HepG2 (cell line): ENCODE measurements at regions not wholly inside any gene's neighbourhood (a gene's known extent, or its start where the extent isn't known, plus 50 kb on each side); places are given as distances from the start of the nearest gene placed in this dataset.
A peak's percentile ranks its signal among the peaks of the same experiment; 100 is the strongest.

ENCODE experiments used
- BRD4 ChIP-seq: sonication (generic); formaldehyde crosslinking; IDR thresholded peaks from 2 replicates; pipeline ENCODE4 v1.4.0; 2020; ENCODE audit warnings: missing genetic modification reagents
- CEBPG ChIP-seq: IDR thresholded peaks from 2 replicates; pipeline ENCODE4 v1.6.1; 2016
- CHCHD3 ChIP-seq: sonication (generic); formaldehyde crosslinking; IDR thresholded peaks from 2 replicates; pipeline ENCODE4 v1.8.0; 2022; ENCODE audit warnings: mild to moderate bottlenecking, missing genetic modification reagents, moderate library complexity
- GATAD2A ChIP-seq: IDR thresholded peaks from 2 replicates; pipeline ENCODE4 v1.6.1; 2016
- GLI4 ChIP-seq: sonication (generic); formaldehyde crosslinking; IDR thresholded peaks from 2 replicates; pipeline ENCODE4 v1.5.1; 2020; ENCODE audit warnings: missing genetic modification reagents, mild to moderate bottlenecking, moderate library complexity, borderline replicate concordance
- GPN1 ChIP-seq: sonication (generic); formaldehyde crosslinking; IDR thresholded peaks from 2 replicates; pipeline ENCODE4 v1.5.1; 2020; ENCODE audit warnings: missing genetic modification reagents, borderline replicate concordance
- HMGXB4 ChIP-seq, 2 experiments: sonication (generic) in 1 of 2; formaldehyde crosslinking in 1 of 2; IDR thresholded peaks; 2 replicates each; pipeline versions ENCODE4 v1.4.0 to v1.6.1; 2018 to 2020; ENCODE audit warnings: missing genetic modification reagents in 2 of 2, borderline replicate concordance in 1 of 2, low read depth in 1 of 2, mild to moderate bottlenecking in 1 of 2, missing biosample characterization in 1 of 2
- HNRNPL ChIP-seq: fragments of 200-400 bp; formaldehyde crosslinking; IDR thresholded peaks from 2 replicates; pipeline ENCODE4 v1.6.1; 2017; ENCODE audit warnings: mild to moderate bottlenecking, low read depth, low read length
- MLLT10 ChIP-seq: sonication (generic); formaldehyde crosslinking; IDR thresholded peaks from 2 replicates; pipeline ENCODE4 v1.4.0; 2020; ENCODE audit warnings: missing genetic modification reagents
- NR2C2 ChIP-seq: sonication (generic); formaldehyde crosslinking; IDR thresholded peaks from 2 replicates; pipeline ENCODE4 v1.4.0; 2020; ENCODE audit warnings: missing genetic modification reagents, mild to moderate bottlenecking, moderate library complexity, borderline replicate concordance
- NR2F2 ChIP-seq: IDR thresholded peaks from 2 replicates; pipeline ENCODE4 v1.6.1; 2012; ENCODE audit warnings: low read depth, inconsistent platforms, borderline replicate concordance
- PPARG ChIP-seq: conservative IDR thresholded peaks from 2 replicates; pipeline ENCODE4 v1.6.1; 2016; ENCODE audit warnings: missing biosample characterization, missing genetic modification reagents
- SIN3A ChIP-seq: IDR thresholded peaks from 2 replicates; pipeline ENCODE4 v1.6.1; 2011; ENCODE audit warnings: low read depth, mild to moderate bottlenecking, control low read depth, low read length, borderline replicate concordance
- SMC3 ChIP-seq: IDR thresholded peaks from 2 replicates; pipeline ENCODE4 v1.6.1; 2011; ENCODE audit warnings: low read length, improper control_type of control experiment
- STAG1 ChIP-seq: sonication (generic); formaldehyde crosslinking; IDR thresholded peaks from 2 replicates; pipeline ENCODE4 v1.4.0; 2020; ENCODE audit warnings: missing genetic modification reagents
- XRCC5 ChIP-seq: fragments of 200-400 bp; formaldehyde crosslinking; optimal IDR thresholded peaks from 2 replicates; pipeline ENCODE3; 2017; ENCODE audit warnings: mild to moderate bottlenecking, low read length
- ZNF224 ChIP-seq: sonication (generic); formaldehyde crosslinking; IDR thresholded peaks from 2 replicates; pipeline ENCODE4 v1.5.0; 2020; ENCODE audit warnings: mild to moderate bottlenecking, missing genetic modification reagents
- ZNF282 ChIP-seq: fragments of 450-650 bp; IDR thresholded peaks from 2 replicates; pipeline ENCODE4 v1.6.1; 2018; ENCODE audit not compliant: partially characterized antibody
- ZNF512B ChIP-seq: sonication (generic); formaldehyde crosslinking; IDR thresholded peaks from 2 replicates; pipeline ENCODE4 v1.5.1; 2020; ENCODE audit warnings: missing genetic modification reagents, mild to moderate bottlenecking, borderline replicate concordance
- ZUFSP ChIP-seq: sonication (generic); formaldehyde crosslinking; IDR thresholded peaks from 2 replicates; pipeline ENCODE4 v1.9.0; 2021; ENCODE audit warnings: missing genetic modification reagents, mild to moderate bottlenecking, borderline replicate concordance
- TF ChIP-seq, protein P1 (sequence below): sonication (generic); formaldehyde crosslinking; IDR thresholded peaks from 2 replicates; pipeline ENCODE4 v1.5.0; 2020; ENCODE audit warnings: mild to moderate bottlenecking, missing genetic modification reagents, moderate library complexity

DNA sequence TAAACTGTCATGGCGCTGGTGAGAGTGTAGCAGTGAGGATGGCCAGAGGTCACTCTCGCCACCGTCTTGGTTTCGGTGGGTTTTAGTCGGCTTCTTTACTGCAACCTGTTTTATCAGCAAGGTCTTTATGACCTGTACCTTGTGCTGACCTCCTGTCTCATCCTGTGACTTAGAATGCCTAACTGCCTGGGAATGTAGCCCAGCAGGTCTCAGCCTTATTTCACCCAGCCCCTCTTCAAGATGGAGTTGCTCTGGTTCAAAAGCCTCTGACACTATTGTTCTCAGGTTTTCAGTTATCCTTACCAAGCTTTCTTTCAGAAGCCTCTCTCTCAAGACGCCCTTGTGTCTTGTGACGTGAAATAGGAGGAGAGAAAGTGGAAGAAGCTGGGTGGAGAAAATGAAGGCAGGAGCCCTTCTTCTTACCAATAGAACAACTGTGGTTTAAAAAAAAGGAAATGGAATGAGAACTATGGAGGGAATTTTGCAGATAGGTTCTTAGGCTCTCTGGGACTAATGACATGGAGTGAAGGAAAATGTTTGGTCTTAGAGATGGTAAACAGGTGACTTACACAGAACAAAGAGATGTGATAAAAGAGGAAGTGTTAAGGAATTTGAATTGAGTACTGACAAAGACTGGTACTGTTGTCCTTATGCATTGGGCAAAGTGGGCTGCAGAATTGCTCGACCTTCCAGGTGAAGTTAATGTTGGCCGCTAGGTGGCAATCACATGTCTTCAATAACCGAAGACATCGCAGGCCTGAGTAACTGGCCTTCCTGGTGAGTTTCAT is 133.3 kb upstream of the RAI14 start (continued):
- TF ChIP-seq HMGXB4 (CRISPR knock-in tag; IDR thresholded peaks at IDR 0.05; ENCODE audit: borderline replicate concordance in 1 of 2, low read depth in 1 of 2) (0 out of 4 replicates have a peak, but pooled peaks of 1 of the 2 experiments have one; percentile 40), MLLT10 (CRISPR knock-in tag) (no peak), BRD4 (CRISPR knock-in tag) (no peak), GLI4 (CRISPR knock-in tag) (no peak), CEBPG (CRISPR knock-in tag) (0 out of 2 replicates have a peak, but pooled peaks have one; percentile 25), GATAD2A (0 out of 2 replicates have a peak, but pooled peaks have one; percentile 26), SIN3A (no peak), ZNF282 (no peak), ZNF512B (no peak), GPN1 (CRISPR knock-in tag) (no peak), HNRNPL (no peak), XRCC5 (peak; percentile 30), STAG1 (CRISPR knock-in tag) (peak; percentile 91), NR2C2 (no peak), NR2F2 (no peak), ZNF224 (no peak), ZUFSP (CRISPR knock-in tag) (no peak), PPARG (0 out of 2 replicates have a peak, but pooled peaks have one; percentile 33), CHCHD3 (CRISPR knock-in tag) (no peak), SMC3 (peak; percentile 92)
- TF ChIP-seq, protein P1, sequence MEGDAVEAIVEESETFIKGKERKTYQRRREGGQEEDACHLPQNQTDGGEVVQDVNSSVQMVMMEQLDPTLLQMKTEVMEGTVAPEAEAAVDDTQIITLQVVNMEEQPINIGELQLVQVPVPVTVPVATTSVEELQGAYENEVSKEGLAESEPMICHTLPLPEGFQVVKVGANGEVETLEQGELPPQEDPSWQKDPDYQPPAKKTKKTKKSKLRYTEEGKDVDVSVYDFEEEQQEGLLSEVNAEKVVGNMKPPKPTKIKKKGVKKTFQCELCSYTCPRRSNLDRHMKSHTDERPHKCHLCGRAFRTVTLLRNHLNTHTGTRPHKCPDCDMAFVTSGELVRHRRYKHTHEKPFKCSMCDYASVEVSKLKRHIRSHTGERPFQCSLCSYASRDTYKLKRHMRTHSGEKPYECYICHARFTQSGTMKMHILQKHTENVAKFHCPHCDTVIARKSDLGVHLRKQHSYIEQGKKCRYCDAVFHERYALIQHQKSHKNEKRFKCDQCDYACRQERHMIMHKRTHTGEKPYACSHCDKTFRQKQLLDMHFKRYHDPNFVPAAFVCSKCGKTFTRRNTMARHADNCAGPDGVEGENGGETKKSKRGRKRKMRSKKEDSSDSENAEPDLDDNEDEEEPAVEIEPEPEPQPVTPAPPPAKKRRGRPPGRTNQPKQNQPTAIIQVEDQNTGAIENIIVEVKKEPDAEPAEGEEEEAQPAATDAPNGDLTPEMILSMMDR (CRISPR knock-in tag): peak; percentile 87
